ENCODE measurements at regions not wholly inside any gene's neighbourhood (a gene's known extent, or its start where the extent isn't known, plus 50 kb on each side); places are given as distances from the start of the nearest gene placed in this dataset.

DNA sequence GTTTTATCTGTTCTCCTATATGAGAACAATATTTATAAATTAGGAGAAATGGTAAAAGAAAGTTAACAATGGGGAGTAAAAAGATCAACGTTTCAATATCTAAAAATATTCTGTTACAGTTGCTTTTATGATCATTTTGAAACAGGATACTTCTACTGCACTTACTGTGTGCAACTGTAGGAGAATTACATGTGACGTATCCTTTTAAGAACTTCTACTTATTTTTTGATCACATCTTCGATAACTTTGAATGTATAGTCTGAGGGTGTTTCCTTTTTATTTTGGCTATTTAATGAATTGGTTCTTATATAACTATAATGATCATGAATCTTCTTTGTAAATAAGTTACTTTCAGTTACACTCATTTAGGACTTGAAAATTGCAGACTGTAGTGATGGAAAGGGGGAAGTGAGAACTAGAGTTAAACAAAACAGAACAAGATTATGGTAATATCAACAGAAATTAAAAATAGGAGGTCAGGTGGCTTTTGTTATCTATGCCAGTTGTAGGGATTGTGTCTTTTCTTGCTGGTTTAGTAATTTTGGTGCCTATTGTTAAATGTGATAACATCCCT lies 109.9 kb downstream of the MSTN start:
- H3K27me3 Mint-ChIP-seq (ENCODE audit: insufficient read depth, low read depth, poor library complexity): no peaks in the 10 kb centered on the region
- H3K4me1 Mint-ChIP-seq: no peaks in the 10 kb centered on the region
- Histone ChIP-seq H3K4me1 (ENCODE audit: insufficient read depth) (no peaks in the 10 kb centered on the region), H3K4me3 (no peak overlapping the region), H3K4me2 (no peak overlapping the region), H3K36me3 (ENCODE audit: insufficient read depth) (no peaks in the 10 kb centered on the region), H3K27me3 (ENCODE audit: insufficient read depth) (no peaks in the 10 kb centered on the region), H4K20me1 (replicated peaks; ENCODE audit: insufficient read depth) (no peaks in the 10 kb centered on the region), H3K9me2 (ENCODE audit: insufficient read depth) (no peaks in the 10 kb centered on the region), H3K79me2 (replicated peaks; ENCODE audit: insufficient read depth) (no peaks in the 10 kb centered on the region), H3K27ac (ENCODE audit: low read depth) (no peak overlapping the region), H2AFZ (no peak overlapping the region), H3F3A (replicated peaks; ENCODE audit: low read depth) (no peaks in the 10 kb centered on the region)
- no peak overlapping the region for H3K4me3 Mint-ChIP-seq
- ATAC-seq: no peak
- DNase-seq (ENCODE audit: low spot score): no peak
- no peak for TF ChIP-seq ZNF331 (CRISPR knock-in tag; IDR thresholded peaks at IDR 0.05; ENCODE audit: low read depth)
- TF ChIP-seq, protein P1, sequence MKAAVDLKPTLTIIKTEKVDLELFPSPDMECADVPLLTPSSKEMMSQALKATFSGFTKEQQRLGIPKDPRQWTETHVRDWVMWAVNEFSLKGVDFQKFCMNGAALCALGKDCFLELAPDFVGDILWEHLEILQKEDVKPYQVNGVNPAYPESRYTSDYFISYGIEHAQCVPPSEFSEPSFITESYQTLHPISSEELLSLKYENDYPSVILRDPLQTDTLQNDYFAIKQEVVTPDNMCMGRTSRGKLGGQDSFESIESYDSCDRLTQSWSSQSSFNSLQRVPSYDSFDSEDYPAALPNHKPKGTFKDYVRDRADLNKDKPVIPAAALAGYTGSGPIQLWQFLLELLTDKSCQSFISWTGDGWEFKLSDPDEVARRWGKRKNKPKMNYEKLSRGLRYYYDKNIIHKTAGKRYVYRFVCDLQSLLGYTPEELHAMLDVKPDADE (IDR thresholded peaks at IDR 0.05): no peak
- TF ChIP-seq, protein P2, sequence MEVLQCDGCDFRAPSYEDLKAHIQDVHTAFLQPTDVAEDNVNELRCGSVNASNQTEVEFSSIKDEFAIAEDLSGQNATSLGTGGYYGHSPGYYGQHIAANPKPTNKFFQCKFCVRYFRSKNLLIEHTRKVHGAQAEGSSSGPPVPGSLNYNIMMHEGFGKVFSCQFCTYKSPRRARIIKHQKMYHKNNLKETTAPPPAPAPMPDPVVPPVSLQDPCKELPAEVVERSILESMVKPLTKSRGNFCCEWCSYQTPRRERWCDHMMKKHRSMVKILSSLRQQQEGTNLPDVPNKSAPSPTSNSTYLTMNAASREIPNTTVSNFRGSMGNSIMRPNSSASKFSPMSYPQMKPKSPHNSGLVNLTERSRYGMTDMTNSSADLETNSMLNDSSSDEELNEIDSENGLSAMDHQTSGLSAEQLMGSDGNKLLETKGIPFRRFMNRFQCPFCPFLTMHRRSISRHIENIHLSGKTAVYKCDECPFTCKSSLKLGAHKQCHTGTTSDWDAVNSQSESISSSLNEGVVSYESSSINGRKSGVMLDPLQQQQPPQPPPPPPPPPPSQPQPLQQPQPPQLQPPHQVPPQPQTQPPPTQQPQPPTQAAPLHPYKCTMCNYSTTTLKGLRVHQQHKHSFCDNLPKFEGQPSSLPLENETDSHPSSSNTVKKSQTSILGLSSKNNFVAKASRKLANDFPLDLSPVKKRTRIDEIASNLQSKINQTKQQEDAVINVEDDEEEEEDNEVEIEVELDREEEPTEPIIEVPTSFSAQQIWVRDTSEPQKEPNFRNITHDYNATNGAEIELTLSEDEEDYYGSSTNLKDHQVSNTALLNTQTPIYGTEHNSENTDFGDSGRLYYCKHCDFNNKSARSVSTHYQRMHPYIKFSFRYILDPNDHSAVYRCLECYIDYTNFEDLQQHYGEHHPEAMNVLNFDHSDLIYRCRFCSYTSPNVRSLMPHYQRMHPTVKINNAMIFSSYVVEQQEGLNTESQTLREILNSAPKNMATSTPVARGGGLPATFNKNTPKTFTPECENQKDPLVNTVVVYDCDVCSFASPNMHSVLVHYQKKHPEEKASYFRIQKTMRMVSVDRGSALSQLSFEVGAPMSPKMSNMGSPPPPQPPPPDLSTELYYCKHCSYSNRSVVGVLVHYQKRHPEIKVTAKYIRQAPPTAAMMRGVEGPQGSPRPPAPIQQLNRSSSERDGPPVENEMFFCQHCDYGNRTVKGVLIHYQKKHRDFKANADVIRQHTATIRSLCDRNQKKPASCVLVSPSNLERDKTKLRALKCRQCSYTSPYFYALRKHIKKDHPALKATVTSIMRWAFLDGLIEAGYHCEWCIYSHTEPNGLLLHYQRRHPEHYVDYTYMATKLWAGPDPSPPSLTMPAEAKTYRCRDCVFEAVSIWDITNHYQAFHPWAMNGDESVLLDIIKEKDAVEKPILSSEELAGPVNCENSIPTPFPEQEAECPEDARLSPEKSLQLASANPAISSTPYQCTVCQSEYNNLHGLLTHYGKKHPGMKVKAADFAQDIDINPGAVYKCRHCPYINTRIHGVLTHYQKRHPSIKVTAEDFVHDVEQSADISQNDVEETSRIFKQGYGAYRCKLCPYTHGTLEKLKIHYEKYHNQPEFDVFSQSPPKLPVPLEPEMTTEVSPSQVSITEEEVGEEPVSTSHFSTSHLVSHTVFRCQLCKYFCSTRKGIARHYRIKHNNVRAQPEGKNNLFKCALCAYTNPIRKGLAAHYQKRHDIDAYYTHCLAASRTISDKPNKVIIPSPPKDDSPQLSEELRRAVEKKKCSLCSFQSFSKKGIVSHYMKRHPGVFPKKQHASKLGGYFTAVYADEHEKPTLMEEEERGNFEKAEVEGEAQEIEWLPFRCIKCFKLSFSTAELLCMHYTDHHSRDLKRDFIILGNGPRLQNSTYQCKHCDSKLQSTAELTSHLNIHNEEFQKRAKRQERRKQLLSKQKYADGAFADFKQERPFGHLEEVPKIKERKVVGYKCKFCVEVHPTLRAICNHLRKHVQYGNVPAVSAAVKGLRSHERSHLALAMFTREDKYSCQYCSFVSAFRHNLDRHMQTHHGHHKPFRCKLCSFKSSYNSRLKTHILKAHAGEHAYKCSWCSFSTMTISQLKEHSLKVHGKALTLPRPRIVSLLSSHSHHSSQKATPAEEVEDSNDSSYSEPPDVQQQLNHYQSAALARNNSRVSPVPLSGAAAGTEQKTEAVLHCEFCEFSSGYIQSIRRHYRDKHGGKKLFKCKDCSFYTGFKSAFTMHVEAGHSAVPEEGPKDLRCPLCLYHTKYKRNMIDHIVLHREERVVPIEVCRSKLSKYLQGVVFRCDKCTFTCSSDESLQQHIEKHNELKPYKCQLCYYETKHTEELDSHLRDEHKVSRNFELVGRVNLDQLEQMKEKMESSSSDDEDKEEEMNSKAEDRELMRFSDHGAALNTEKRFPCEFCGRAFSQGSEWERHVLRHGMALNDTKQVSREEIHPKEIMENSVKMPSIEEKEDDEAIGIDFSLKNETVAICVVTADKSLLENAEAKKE (CRISPR knock-in tag; IDR thresholded peaks at IDR 0.05): no peak
- TF ChIP-seq POLR2AphosphoS5 (IDR thresholded peaks at IDR 0.05; ENCODE audit: low read depth): no peak
- H3K36me3 Mint-ChIP-seq (ENCODE audit: low read depth): no peaks in the 10 kb centered on the region
- no peak overlapping the region for H3K27ac Mint-ChIP-seq
- no peaks in the 10 kb centered on the region; the same call in 2 of the 3 replicates for H3K9me3 Mint-ChIP-seq
